22Rv1 (cell line): ENCODE measurements at regions not wholly inside any gene's neighbourhood (a gene's known extent, or its start where the extent isn't known, plus 50 kb on each side); places are given as distances from the start of the nearest gene placed in this dataset.

Experiments
- H3K27ac ChIP-seq: fragments of 450-650 bp; 2 replicates; pipeline ENCODE4 v1.5.1; 2017
- CTCF ChIP-seq: fragments of 450-650 bp; IDR thresholded peaks from 2 replicates; pipeline ENCODE4 v1.5.1; 2017; ENCODE audit warnings: mild to moderate bottlenecking
- ZFX ChIP-seq: fragments of 450-650 bp; IDR thresholded peaks from 2 replicates; pipeline ENCODE4 v1.6.1; 2017; ENCODE audit warnings: antibody characterized with exemption, borderline replicate concordance

- no peak for TF ChIP-seq CTCF
- no peak for TF ChIP-seq ZFX
Measured at GRCh38 chr1:119290297-119290696, 78.3 kb upstream of the HAO2 start.

GRCh38 chr1:119291611-119292206, 76.9 kb upstream of the HAO2 start:
- no peak overlapping the region for H3K27ac ChIP-seq
- TF ChIP-seq CTCF (no peak), ZFX (no peak)

More at GRCh38 chr1:119290297-119290696, 78.3 kb upstream of the HAO2 start:
- H3K27ac ChIP-seq, result no peak overlapping the region

GRCh38 chr1:119293797-119294196, 74.8 kb upstream of the HAO2 start:
- no peak overlapping the region for H3K27ac ChIP-seq

GRCh38 chr1:119294199-119294598, 74.4 kb upstream of the HAO2 start:
- H3K27ac ChIP-seq, result no peak overlapping the region
- TF ChIP-seq ZFX, result no peak
- TF ChIP-seq CTCF, result no peak

More at GRCh38 chr1:119293797-119294196, 74.8 kb upstream of the HAO2 start:
- no peak for TF ChIP-seq CTCF
- no peak for TF ChIP-seq ZFX

- TF ChIP-seq ZFX (no peak), CTCF (no peak)
- no peak overlapping the region for H3K27ac ChIP-seq
Measured at GRCh38 chr1:119294722-119295121, 73.9 kb upstream of the HAO2 start.

GRCh38 chr1:119298687-119299303, 69.8 kb upstream of the HAO2 start:
- no peak overlapping the region for H3K27ac ChIP-seq
- TF ChIP-seq ZFX (no peak), CTCF (no peak)

GRCh38 chr1:119302011-119302410, 66.6 kb upstream of the HAO2 start:
- TF ChIP-seq ZFX (no peak), CTCF (no peak)
- no peak overlapping the region for H3K27ac ChIP-seq
